ENCODE measurements at regions not wholly inside any gene's neighbourhood (a gene's known extent, or its start where the extent isn't known, plus 50 kb on each side); places are given as distances from the start of the nearest gene placed in this dataset.

DNA sequence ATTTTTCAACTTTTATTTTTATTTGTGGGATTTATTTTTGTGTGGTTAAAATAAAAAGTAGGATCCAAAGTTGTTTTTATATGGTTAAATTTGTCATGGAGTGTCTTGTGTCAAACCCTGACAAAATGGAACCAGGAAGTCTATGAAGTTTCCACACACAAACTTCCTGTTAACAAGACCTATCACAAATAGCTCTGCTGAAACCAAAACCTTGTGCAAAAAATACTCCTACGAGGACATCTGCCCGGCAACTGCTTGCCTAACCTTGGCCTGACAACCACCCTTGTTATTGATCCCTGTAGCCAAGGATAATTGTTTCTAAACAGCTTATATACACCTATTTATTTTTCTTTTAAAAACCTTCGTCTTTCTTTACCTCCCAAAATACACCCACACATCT is 389.6 kb downstream of the TRIB2 start:
- H3K27ac ChIP-seq = no peak overlapping the region
- no peak for TF ChIP-seq CTCF (conservative IDR thresholded peaks at IDR 0.05)
- no peak for TF ChIP-seq ZFX (IDR thresholded peaks at IDR 0.05)

GRCh38 chr2:13109516-13109915 is 392.8 kb downstream of the TRIB2 start:
- H3K27ac ChIP-seq = no peak overlapping the region
- TF ChIP-seq CTCF (conservative IDR thresholded peaks at IDR 0.05) (no peak), ZFX (IDR thresholded peaks at IDR 0.05) (no peak)

- no peak overlapping the region for H3K27ac ChIP-seq
- TF ChIP-seq CTCF (conservative IDR thresholded peaks at IDR 0.05) = no peak
- no peak for TF ChIP-seq ZFX (IDR thresholded peaks at IDR 0.05)
Measured at GRCh38 chr2:13110825-13111224, 394.1 kb downstream of the TRIB2 start.

- TF ChIP-seq CTCF (conservative IDR thresholded peaks at IDR 0.05) (no peak), ZFX (IDR thresholded peaks at IDR 0.05) (no peak)
- H3K27ac ChIP-seq = no peak overlapping the region
Measured at GRCh38 chr2:13113002-13113401, 396.3 kb downstream of the TRIB2 start.

DNA sequence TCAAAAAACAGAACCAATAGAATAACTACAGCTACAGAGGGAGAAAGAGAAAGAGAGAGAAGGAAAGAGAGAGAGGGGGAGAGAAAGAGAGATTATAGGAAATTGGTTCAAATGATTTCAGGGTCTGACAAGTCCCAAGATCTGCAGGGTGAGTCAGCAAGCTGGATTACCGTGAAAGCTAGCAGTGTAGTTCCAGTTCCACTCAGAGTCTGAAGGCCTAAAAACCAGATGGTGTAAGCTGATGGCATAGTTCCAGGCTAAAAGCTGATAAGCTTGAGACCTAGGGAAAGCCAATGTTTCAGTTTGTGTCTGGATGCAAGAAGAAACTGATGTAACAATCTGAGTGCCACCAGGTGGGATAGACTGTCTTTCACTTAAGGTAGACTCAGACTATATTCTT is 397.7 kb downstream of the TRIB2 start:
- no peak overlapping the region for H3K27ac ChIP-seq
- no peak for TF ChIP-seq ZFX (IDR thresholded peaks at IDR 0.05)
- no peak for TF ChIP-seq CTCF (conservative IDR thresholded peaks at IDR 0.05)

DNA sequence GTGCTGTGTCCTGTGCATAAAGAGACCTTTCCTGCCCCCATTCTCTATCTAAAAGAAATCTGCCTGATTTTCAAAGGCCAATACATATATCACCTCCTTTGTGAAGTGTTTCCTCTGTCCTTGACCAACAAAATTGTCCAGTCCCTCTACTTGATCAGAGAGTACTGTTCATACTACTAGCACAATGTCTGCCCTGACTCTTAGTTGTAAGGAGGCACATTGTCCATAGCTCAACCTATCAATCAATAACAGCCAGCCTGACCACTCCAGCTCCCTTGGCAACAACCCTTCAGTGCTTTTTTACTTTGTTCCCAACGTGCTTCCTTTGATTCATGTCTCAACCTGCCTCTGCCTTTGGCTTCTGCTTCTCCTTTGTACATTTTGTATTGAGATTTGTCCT is 398.9 kb downstream of the TRIB2 start:
- no peak overlapping the region for H3K27ac ChIP-seq

DNA sequence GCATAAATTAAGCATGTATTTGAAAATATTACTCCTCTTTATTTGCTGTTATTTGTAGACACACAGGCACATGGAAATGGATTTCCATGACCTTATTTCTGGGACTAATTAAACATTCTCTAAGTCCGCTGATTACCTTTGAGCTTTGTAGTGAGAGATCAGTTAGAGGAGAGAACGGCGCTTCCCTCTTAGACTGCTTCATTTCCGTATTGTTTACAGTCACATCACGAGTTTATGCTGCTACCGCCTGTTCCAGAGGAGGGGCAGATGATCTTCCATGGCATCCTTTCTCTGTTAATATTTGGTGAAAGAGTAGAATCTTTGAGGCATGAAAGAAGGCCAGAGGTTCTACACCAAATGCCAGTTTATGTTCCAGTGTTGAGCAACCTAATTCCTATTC is 404.4 kb downstream of the TRIB2 start:
- H3K27ac ChIP-seq = no peak overlapping the region
- TF ChIP-seq ZFX (IDR thresholded peaks at IDR 0.05) (no peak), CTCF (conservative IDR thresholded peaks at IDR 0.05) (no peak)

More for the DNA sequence above, 398.9 kb downstream of the TRIB2 start:
- TF ChIP-seq CTCF (conservative IDR thresholded peaks at IDR 0.05) (no peak), ZFX (IDR thresholded peaks at IDR 0.05) (no peak)

All from C4-2B (cell line).